IMR-90 (cell line): ENCODE measurements at regions not wholly inside any gene's neighbourhood (a gene's known extent, or its start where the extent isn't known, plus 50 kb on each side); places are given as distances from the start of the nearest gene placed in this dataset.

Source experiments
- ATAC-seq: fragments of 200-7000 bp; cut with Tn5 transposase; 2 replicates; pipeline ENCODE4 v1.9.1; 2020; ENCODE audit warnings: low read depth, mild to moderate bottlenecking, moderate library complexity
- BruUV-seq: library from RNA; stranded (reverse); fragments of 400-500 nt; replicated peaks from 2 replicates; lab custom pipeline; 2021; lab: Mats Ljungman, UMichigan
- CTCF ChIA-PET: fragments of 300-600 bp; formaldehyde crosslinking; extraction: SDS; loops from one replicate; lab custom pipeline; 2021; ENCODE audit warnings: antibody characterized with exemption; lab: Yijun Ruan, JAX
- POLR2A ChIA-PET: fragments of 300-600 bp; sonication (Branson Sonifier 250); formaldehyde crosslinking; loops from one replicate; lab custom pipeline; 2022; ENCODE audit warnings: antibody characterized with exemption; ENCODE audit not compliant: unreplicated experiment; lab: Charles Lee
- DNase-seq: peaks from one replicate; pipeline ENCODE4 v3.0.0; 2013
- H2AFZ ChIP-seq: replicated peaks from 2 replicates; pipeline ENCODE3; 2013; ENCODE audit warnings: low read length, mild to moderate bottlenecking; ENCODE audit not compliant: poor library complexity
- H2AK5ac ChIP-seq: 2 replicates; pipeline ENCODE4 v1.6.1; 2013; ENCODE audit warnings: low read depth, low read length, inconsistent platforms
- H2AK9ac ChIP-seq: replicated peaks from 2 replicates; pipeline ENCODE3; 2013; ENCODE audit warnings: mild to moderate bottlenecking, low read depth, low read length, moderate library complexity; ENCODE audit not compliant: poor library complexity
- H2BK120ac ChIP-seq: 2 replicates; pipeline ENCODE4 v1.6.1; 2013; ENCODE audit warnings: low read depth, low read length, inconsistent platforms
- H2BK15ac ChIP-seq: 3 replicates; pipeline ENCODE4 v1.6.1; 2013; ENCODE audit warnings: low read depth, low read length, inconsistent platforms
- H2BK20ac ChIP-seq: 2 replicates; pipeline ENCODE4 v1.6.1; 2013; ENCODE audit warnings: low read depth, mild to moderate bottlenecking, inconsistent platforms, low read length, moderate library complexity
- H2BK5ac ChIP-seq: 2 replicates; pipeline ENCODE4 v1.6.1; 2013; ENCODE audit warnings: mild to moderate bottlenecking, low read depth, low read length, inconsistent platforms; ENCODE audit not compliant: poor library complexity, severe bottlenecking
- H3K14ac ChIP-seq: replicated peaks from 2 replicates; pipeline ENCODE4 v1.6.1; 2013; ENCODE audit warnings: low read depth, low read length, inconsistent platforms
- H3K18ac ChIP-seq: 2 replicates; pipeline ENCODE4 v1.6.1; 2013; ENCODE audit warnings: low read depth, low read length, control low read depth
- H3K23ac ChIP-seq: 2 replicates; pipeline ENCODE4 v1.6.1; 2013; ENCODE audit warnings: low read depth, low read length, inconsistent platforms
- H3K27ac ChIP-seq: 2 replicates; pipeline ENCODE4 v1.5.1; 2013; ENCODE audit warnings: mild to moderate bottlenecking, control low read depth, low read length; ENCODE audit not compliant: insufficient read depth
- H3K27me3 ChIP-seq: 2 replicates; pipeline ENCODE4 v1.6.1; 2013; ENCODE audit warnings: low read length; ENCODE audit not compliant: control insufficient read depth, insufficient read depth
- H3K36me3 ChIP-seq: 2 replicates; pipeline ENCODE4 v1.6.1; 2013; ENCODE audit warnings: low read length, mixed read lengths; ENCODE audit not compliant: control insufficient read depth, insufficient read depth
- H3K4ac ChIP-seq: 2 replicates; pipeline ENCODE4 v1.6.1; 2013; ENCODE audit warnings: low read depth, low read length, inconsistent platforms
- H3K4me1 ChIP-seq: 2 replicates; pipeline ENCODE4 v1.6.1; 2013; ENCODE audit warnings: low read length, mixed read lengths; ENCODE audit not compliant: control insufficient read depth, insufficient read depth
- H3K4me2 ChIP-seq: 2 replicates; pipeline ENCODE4 v1.6.1; 2013; ENCODE audit warnings: low read depth, mild to moderate bottlenecking, control low read depth, low read length, moderate library complexity
- H3K4me3 ChIP-seq: 2 replicates; pipeline ENCODE4 v1.5.1; 2013; ENCODE audit warnings: low read depth, mild to moderate bottlenecking, control low read depth, low read length, moderate library complexity; ENCODE audit not compliant: insufficient read depth
- H3K56ac ChIP-seq: 2 replicates; pipeline ENCODE4 v1.6.1; 2013; ENCODE audit warnings: low read length, inconsistent platforms; ENCODE audit not compliant: insufficient read depth; ENCODE audit errors: extremely low read depth
- H3K79me1 ChIP-seq, 2 experiments: 2 replicates each; pipeline ENCODE4 v1.6.1; 2013; ENCODE audit warnings: low read length in 2 of 2, inconsistent platforms in 1 of 2, low read depth in 1 of 2
- H3K9ac ChIP-seq: 2 replicates; pipeline ENCODE4 v1.6.1; 2013; ENCODE audit warnings: low read depth, low read length, control low read depth
- H3K9me1 ChIP-seq: 2 replicates; pipeline ENCODE4 v1.6.1; 2013; ENCODE audit warnings: low read length, inconsistent platforms; ENCODE audit not compliant: insufficient read depth
- H3K9me3 ChIP-seq: 2 replicates; pipeline ENCODE4 v1.6.1; 2013; ENCODE audit warnings: low read length; ENCODE audit not compliant: control insufficient read depth, insufficient read depth
- H4K20me1 ChIP-seq: 2 replicates; pipeline ENCODE4 v1.6.1; 2013; ENCODE audit warnings: low read length, inconsistent platforms; ENCODE audit not compliant: insufficient read depth
- H4K5ac ChIP-seq: 2 replicates; pipeline ENCODE4 v1.6.1; 2013; ENCODE audit warnings: mild to moderate bottlenecking, low read depth, low read length, control low read depth
- H4K8ac ChIP-seq, 2 experiments: 2 replicates each; pipeline ENCODE4 v1.6.1; 2013; ENCODE audit warnings: low read depth in 2 of 2, low read length in 2 of 2, control low read depth in 1 of 2, inconsistent platforms in 1 of 2
- H4K91ac ChIP-seq: 2 replicates; pipeline ENCODE4 v1.6.1; 2013; ENCODE audit warnings: low read depth, low read length, inconsistent platforms; ENCODE audit not compliant: insufficient read depth
- BHLHE40 ChIP-seq: fragments of 150-350 bp; IDR thresholded peaks from 2 replicates; pipeline ENCODE4 v1.6.1; 2016; ENCODE audit warnings: mild to moderate bottlenecking, low read depth, low read length
- CEBPB ChIP-seq: IDR thresholded peaks from 2 replicates; pipeline ENCODE4 v1.6.1; 2012; ENCODE audit warnings: low read depth, low read length, improper control_type of control experiment
- CHD1 ChIP-seq: IDR thresholded peaks from 2 replicates; pipeline ENCODE4 v1.6.1; 2012; ENCODE audit warnings: low read depth, low read length, improper control_type of control experiment
- FOS ChIP-seq: fragments of 150-350 bp; IDR thresholded peaks from 2 replicates; pipeline ENCODE4 v1.6.1; 2016; ENCODE audit warnings: low read depth, low read length
- MAFK ChIP-seq: IDR thresholded peaks from 2 replicates; pipeline ENCODE4 v1.6.1; 2012; ENCODE audit warnings: low read depth, low read length, improper control_type of control experiment
- MAZ ChIP-seq: IDR thresholded peaks from 2 replicates; pipeline ENCODE4 v1.6.1; 2012; ENCODE audit warnings: low read depth, mild to moderate bottlenecking, low read length, improper control_type of control experiment, moderate library complexity, borderline replicate concordance
- MXI1 ChIP-seq: IDR thresholded peaks from 2 replicates; pipeline ENCODE4 v1.6.1; 2012; ENCODE audit warnings: low read depth, mild to moderate bottlenecking, low read length, moderate library complexity, borderline replicate concordance
- NFE2L2 ChIP-seq: fragments of 150-350 bp; IDR thresholded peaks from 2 replicates; pipeline ENCODE4 v1.6.1; 2016; ENCODE audit warnings: low read depth, mild to moderate bottlenecking, low read length
- POLR2A ChIP-seq: IDR thresholded peaks from 2 replicates; pipeline ENCODE4 v1.6.1; 2012; ENCODE audit warnings: mild to moderate bottlenecking, low read depth, low read length
- RAD21 ChIP-seq: IDR thresholded peaks from 2 replicates; pipeline ENCODE4 v1.6.1; 2012; ENCODE audit warnings: low read length, improper control_type of control experiment
- RCOR1 ChIP-seq: IDR thresholded peaks from 2 replicates; pipeline ENCODE4 v1.6.1; 2012; ENCODE audit warnings: mild to moderate bottlenecking, low read length, improper control_type of control experiment; ENCODE audit not compliant: insufficient replicate concordance
- RFX5 ChIP-seq: IDR thresholded peaks from 2 replicates; pipeline ENCODE4 v1.8.0; 2012; ENCODE audit warnings: low read depth, mild to moderate bottlenecking, low read length, moderate library complexity
- SMC3 ChIP-seq: fragments of 150-350 bp; IDR thresholded peaks from 2 replicates; pipeline ENCODE4 v1.6.1; 2016; ENCODE audit warnings: low read depth, mild to moderate bottlenecking, antibody characterized with exemption, low read length, moderate library complexity
- WGBS, 2 experiments: methylation state at CpG; one replicate each; pipeline versions ENCODE4 v1.1.5 to v1.1.7; 2013; ENCODE audit warnings: missing lambda C conversion rate in 2 of 2; ENCODE audit not compliant: insufficient read length in 1 of 2; ENCODE audit errors: extremely low coverage in 2 of 2; 5-methylcytosine and 5-hydroxymethylcytosine counted together
- dilution Hi-C: fragments of 300-500 bp; cut with HindIII; formaldehyde crosslinking; loops from one replicate; pipeline ENCODE4 v1.14.3; 2018; ENCODE audit warnings: low sequenced_read_pairs; ENCODE audit not compliant: unreplicated experiment
- in situ Hi-C: fragments of 300-500 bp; cut with MboI; formaldehyde crosslinking; loops from 3 replicates; pipeline ENCODE4 v1.14.3; 2019; ENCODE audit warnings: low sequenced_read_pairs, inconsistent platforms, mixed read lengths
- intact Hi-C: fragments of 100-400 bp; cut with micrococcal nuclease; formaldehyde crosslinking; loops from 2 replicates; pipeline ENCODE4 v1.10.0; 2022
- TF ChIP-seq, protein P1 (sequence below): fragments of 150-350 bp; IDR thresholded peaks from 2 replicates; pipeline ENCODE4 v1.6.1; 2017; ENCODE audit warnings: mild to moderate bottlenecking, antibody characterized with exemption, low read length, low read depth
- TF ChIP-seq, protein P2 (sequence below): fragments of 150-350 bp; IDR thresholded peaks from 2 replicates; pipeline ENCODE4 v1.6.1; 2016; ENCODE audit warnings: low read depth, mild to moderate bottlenecking, low read length, moderate library complexity, borderline replicate concordance
- TF ChIP-seq, protein P3 (sequence below): conservative IDR thresholded peaks from 2 replicates; pipeline ENCODE4 v1.5.1; 2012; ENCODE audit warnings: mild to moderate bottlenecking, low read depth, low read length, improper control_type of control experiment

DNA sequence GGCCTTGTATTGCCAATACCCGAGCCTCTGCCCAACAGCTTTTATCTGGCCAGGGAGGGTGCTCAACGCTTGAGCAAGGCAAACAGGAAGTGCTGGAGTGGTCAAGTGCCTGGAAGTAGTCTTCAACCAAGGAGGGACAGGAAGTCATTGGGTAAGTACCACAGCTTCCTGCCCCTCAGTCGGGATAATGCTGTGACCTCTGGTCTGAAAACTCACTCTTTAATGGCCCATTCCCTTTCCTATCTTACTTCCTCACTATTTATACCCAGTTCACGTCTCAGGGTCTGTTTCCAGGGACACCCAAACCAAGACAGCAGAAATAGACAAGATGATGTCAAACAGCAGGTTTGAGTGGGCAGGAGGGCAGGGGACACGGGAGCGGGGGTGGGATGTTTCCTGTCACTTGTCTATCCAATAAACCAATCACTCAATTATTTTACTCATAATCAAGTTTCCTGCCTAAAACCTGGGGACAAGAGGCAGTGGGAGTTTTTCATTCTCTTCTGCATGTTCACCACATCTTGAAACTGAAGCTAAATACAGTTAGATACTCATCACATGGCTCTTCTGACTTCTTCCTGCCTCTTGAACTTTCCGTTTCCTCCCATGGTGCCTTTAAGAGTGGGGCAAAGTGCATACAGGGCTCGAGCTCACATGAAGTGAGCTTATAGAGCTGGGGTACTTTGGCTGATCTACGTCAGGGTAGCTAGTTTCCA is 68.9 kb upstream of the CAB39 start:
- no peak for DNase-seq
- no peak overlapping the region for H2BK120ac ChIP-seq
- H2BK15ac ChIP-seq = no peak overlapping the region
- no peak overlapping the region for H2BK5ac ChIP-seq
- CTCF ChIA-PET = no interaction called here
- no peaks in the 10 kb centered on the region for H3K9me3 ChIP-seq
- no peak overlapping the region for H3K4ac ChIP-seq
- peaks cover 4% of the 10 kb centered on the region; the same call in 1 of the 2 replicates for H3K9me1 ChIP-seq
- dilution Hi-C loops = no loop called here
- H3K23ac ChIP-seq = no peak overlapping the region
- H4K8ac ChIP-seq = no peak overlapping the region
- no peak overlapping the region for H4K5ac ChIP-seq
- 40% methylated on average over 1 of the region's 9 CpGs; no CpG with 5 or more reads in 1 of the 2 experiments for WGBS, 2 experiments
- H3K56ac ChIP-seq = no peak overlapping the region
- H2BK20ac ChIP-seq = no peak overlapping the region
- H2AK5ac ChIP-seq = no peak overlapping the region
- 0 out of 2 replicates have a peak, but pooled peaks cover 1% of the 10 kb centered on the region for H3K4me1 ChIP-seq
- no TSS peak for BruUV-seq
- H3K27ac ChIP-seq = no peak overlapping the region
- POLR2A ChIA-PET = interaction anchor here (0.6 kb wide), 1 partner anchor 28 kb away, joined by 3 read pairs; no protein-coding TSS in a partner anchor
- H3K4me2 ChIP-seq = no peak overlapping the region
- H4K20me1 ChIP-seq = no peaks in the 10 kb centered on the region
- H3K18ac ChIP-seq = no peak overlapping the region
- H4K91ac ChIP-seq = no peak overlapping the region
- H2AK9ac ChIP-seq = no peak overlapping the region
- intact Hi-C loops = no loop called here
- no peak overlapping the region for H2AFZ ChIP-seq
- H3K36me3 ChIP-seq = no peaks in the 10 kb centered on the region
- H3K79me1 ChIP-seq = no peaks in the 10 kb centered on the region
- H3K4me3 ChIP-seq = no peak overlapping the region
- no peak for TF ChIP-seq POLR2A
- TF ChIP-seq RFX5 = no peak
- no peak for TF ChIP-seq MAFK
- TF ChIP-seq CHD1 = no peak
- TF ChIP-seq, protein P1, sequence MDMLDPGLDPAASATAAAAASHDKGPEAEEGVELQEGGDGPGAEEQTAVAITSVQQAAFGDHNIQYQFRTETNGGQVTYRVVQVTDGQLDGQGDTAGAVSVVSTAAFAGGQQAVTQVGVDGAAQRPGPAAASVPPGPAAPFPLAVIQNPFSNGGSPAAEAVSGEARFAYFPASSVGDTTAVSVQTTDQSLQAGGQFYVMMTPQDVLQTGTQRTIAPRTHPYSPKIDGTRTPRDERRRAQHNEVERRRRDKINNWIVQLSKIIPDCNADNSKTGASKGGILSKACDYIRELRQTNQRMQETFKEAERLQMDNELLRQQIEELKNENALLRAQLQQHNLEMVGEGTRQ = no peak
- TF ChIP-seq BHLHE40 = no peak
- no peak for TF ChIP-seq MAZ
- TF ChIP-seq RAD21 = no peak
- TF ChIP-seq SMC3 = no peak
- no peak for TF ChIP-seq CEBPB
- TF ChIP-seq MXI1 = no peak
- no peak for TF ChIP-seq FOS
- TF ChIP-seq NFE2L2 = no peak
- TF ChIP-seq, protein P2, sequence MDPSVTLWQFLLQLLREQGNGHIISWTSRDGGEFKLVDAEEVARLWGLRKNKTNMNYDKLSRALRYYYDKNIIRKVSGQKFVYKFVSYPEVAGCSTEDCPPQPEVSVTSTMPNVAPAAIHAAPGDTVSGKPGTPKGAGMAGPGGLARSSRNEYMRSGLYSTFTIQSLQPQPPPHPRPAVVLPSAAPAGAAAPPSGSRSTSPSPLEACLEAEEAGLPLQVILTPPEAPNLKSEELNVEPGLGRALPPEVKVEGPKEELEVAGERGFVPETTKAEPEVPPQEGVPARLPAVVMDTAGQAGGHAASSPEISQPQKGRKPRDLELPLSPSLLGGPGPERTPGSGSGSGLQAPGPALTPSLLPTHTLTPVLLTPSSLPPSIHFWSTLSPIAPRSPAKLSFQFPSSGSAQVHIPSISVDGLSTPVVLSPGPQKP = no peak
- TF ChIP-seq RCOR1 = no peak
- TF ChIP-seq, protein P3, sequence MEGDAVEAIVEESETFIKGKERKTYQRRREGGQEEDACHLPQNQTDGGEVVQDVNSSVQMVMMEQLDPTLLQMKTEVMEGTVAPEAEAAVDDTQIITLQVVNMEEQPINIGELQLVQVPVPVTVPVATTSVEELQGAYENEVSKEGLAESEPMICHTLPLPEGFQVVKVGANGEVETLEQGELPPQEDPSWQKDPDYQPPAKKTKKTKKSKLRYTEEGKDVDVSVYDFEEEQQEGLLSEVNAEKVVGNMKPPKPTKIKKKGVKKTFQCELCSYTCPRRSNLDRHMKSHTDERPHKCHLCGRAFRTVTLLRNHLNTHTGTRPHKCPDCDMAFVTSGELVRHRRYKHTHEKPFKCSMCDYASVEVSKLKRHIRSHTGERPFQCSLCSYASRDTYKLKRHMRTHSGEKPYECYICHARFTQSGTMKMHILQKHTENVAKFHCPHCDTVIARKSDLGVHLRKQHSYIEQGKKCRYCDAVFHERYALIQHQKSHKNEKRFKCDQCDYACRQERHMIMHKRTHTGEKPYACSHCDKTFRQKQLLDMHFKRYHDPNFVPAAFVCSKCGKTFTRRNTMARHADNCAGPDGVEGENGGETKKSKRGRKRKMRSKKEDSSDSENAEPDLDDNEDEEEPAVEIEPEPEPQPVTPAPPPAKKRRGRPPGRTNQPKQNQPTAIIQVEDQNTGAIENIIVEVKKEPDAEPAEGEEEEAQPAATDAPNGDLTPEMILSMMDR = no peak
- no peak for ATAC-seq
- in situ Hi-C loops = no loop called here
- no peaks in the 10 kb centered on the region for H3K27me3 ChIP-seq
- no peak overlapping the region for H3K14ac ChIP-seq
- H3K9ac ChIP-seq = no peak overlapping the region
